Endothelial cell (in vitro differentiated cells): ENCODE measurements at regions not wholly inside any gene's neighbourhood (a gene's known extent, or its start where the extent isn't known, plus 50 kb on each side); places are given as distances from the start of the nearest gene placed in this dataset.

Source experiments
- DNase-seq: peaks from one replicate; pipeline ENCODE4 v3.0.0; 2021; ENCODE audit warnings: low spot score
- H3K27ac Mint-ChIP-seq: one replicate; pipeline ENCODE4 v1.8.0; 2021; ENCODE audit warnings: mixed read lengths, inconsistent platforms; ENCODE audit not compliant: unreplicated experiment
- H3K27me3 Mint-ChIP-seq: one replicate; pipeline ENCODE4 v1.8.0; 2021; ENCODE audit warnings: mild to moderate bottlenecking, moderate library complexity, mixed read lengths, inconsistent platforms; ENCODE audit not compliant: unreplicated experiment
- H3K36me3 Mint-ChIP-seq: one replicate; pipeline ENCODE4 v1.8.0; 2021; ENCODE audit warnings: mild to moderate bottlenecking, low read depth, mixed read lengths, inconsistent platforms; ENCODE audit not compliant: unreplicated experiment
- H3K4me1 Mint-ChIP-seq: one replicate; pipeline ENCODE4 v1.8.0; 2021; ENCODE audit warnings: mild to moderate bottlenecking, mixed read lengths, inconsistent platforms; ENCODE audit not compliant: unreplicated experiment
- H3K4me3 Mint-ChIP-seq: one replicate; pipeline ENCODE4 v1.8.0; 2021; ENCODE audit warnings: mild to moderate bottlenecking, mixed read lengths, inconsistent platforms; ENCODE audit not compliant: unreplicated experiment
- H3K9me3 Mint-ChIP-seq: one replicate; pipeline ENCODE4 v1.8.0; 2021; ENCODE audit warnings: mixed read lengths, inconsistent platforms; ENCODE audit not compliant: unreplicated experiment
- TF ChIP-seq, protein P1 (sequence below): fragments of 200-600 bp; sonication (generic); IDR thresholded peaks from one replicate; pipeline ENCODE4 v1.5.0; 2021; ENCODE audit warnings: antibody characterized with exemption; ENCODE audit not compliant: unreplicated experiment

DNA sequence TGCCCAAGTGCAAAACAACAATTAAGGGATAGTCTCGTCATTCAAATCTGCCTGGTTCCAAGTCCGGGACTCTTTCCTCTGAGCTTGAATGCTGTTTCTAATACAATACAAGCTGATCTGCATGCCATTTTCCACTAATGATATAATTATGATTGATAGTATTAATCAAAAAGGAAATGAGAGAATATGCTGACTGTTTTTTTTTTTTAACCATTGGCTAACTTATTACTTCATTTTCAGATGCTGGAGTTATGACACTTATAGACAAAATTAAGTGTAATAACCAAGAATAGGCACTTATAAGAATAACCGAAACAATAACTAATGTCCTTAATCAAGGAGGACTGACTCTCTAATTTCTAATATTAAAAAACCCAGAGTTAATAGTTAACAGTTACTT is 343.6 kb downstream of the LPIN1 start:
- TF ChIP-seq, protein P1, sequence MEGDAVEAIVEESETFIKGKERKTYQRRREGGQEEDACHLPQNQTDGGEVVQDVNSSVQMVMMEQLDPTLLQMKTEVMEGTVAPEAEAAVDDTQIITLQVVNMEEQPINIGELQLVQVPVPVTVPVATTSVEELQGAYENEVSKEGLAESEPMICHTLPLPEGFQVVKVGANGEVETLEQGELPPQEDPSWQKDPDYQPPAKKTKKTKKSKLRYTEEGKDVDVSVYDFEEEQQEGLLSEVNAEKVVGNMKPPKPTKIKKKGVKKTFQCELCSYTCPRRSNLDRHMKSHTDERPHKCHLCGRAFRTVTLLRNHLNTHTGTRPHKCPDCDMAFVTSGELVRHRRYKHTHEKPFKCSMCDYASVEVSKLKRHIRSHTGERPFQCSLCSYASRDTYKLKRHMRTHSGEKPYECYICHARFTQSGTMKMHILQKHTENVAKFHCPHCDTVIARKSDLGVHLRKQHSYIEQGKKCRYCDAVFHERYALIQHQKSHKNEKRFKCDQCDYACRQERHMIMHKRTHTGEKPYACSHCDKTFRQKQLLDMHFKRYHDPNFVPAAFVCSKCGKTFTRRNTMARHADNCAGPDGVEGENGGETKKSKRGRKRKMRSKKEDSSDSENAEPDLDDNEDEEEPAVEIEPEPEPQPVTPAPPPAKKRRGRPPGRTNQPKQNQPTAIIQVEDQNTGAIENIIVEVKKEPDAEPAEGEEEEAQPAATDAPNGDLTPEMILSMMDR = no peak
- DNase-seq = no peak
- H3K27ac Mint-ChIP-seq = no peak overlapping the region
- H3K4me3 Mint-ChIP-seq = no peak overlapping the region
- H3K36me3 Mint-ChIP-seq = no peaks in the 10 kb centered on the region
- peaks cover 2% of the 10 kb centered on the region for H3K27me3 Mint-ChIP-seq
- no peaks in the 10 kb centered on the region for H3K4me1 Mint-ChIP-seq
- no peaks in the 10 kb centered on the region for H3K9me3 Mint-ChIP-seq

DNA sequence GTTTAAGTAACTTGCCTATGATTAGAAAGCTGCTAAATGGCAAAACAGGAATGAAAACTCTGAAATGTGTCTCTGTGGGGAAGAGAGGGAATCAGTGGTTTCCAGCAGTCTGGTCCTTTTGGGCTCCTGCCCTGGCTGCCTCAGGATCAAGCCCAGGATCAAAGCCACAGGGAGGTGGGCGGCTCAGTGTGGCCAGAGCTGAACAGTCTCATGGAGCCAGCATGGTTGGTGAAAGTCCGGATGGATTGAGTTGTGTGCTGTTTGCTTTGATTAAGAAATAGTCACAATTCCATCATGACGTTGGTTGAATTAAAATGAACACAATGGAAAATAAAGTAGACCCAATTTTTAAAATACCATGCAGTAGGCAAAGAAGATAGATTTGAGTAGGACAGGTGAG is 344.2 kb downstream of the LPIN1 start:
- Mint-ChIP-seq H3K4me1 (no peaks in the 10 kb centered on the region), H3K27me3 (peaks cover 2% of the 10 kb centered on the region), H3K27ac (no peak overlapping the region), H3K9me3 (no peaks in the 10 kb centered on the region), H3K4me3 (no peak overlapping the region), H3K36me3 (no peaks in the 10 kb centered on the region)
- DNase-seq = no peak
- TF ChIP-seq, protein P1 = no peak

DNA sequence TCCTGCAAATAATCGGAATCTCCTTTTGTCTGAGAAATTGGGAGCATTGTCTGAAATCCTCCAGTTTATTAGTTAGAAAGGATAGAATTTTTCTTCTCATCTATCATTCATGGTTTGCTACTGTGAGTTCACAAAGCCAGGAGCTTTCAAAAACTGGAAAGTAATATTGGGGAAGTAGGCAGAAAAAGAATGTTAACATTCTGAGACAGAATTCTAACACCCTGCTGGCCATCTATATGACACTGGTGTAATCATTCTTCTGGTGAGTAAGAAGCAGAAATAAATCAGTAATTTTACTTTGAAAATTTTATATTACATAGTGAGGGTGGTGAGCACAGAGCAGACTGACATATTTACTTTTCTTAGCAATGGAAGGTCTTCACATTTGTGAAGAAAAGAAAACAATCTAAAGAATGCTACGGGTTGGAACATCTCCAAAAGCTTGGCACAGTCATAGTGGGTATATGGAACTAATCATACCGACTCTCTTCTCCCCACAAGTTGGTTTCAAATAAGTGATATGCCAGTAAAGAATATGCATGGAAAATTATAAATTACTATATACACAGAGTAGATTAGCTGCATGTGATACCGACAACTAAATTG is 344.9 kb downstream of the LPIN1 start:
- no peak for DNase-seq
- H3K27me3 Mint-ChIP-seq = peaks cover 2% of the 10 kb centered on the region

DNA sequence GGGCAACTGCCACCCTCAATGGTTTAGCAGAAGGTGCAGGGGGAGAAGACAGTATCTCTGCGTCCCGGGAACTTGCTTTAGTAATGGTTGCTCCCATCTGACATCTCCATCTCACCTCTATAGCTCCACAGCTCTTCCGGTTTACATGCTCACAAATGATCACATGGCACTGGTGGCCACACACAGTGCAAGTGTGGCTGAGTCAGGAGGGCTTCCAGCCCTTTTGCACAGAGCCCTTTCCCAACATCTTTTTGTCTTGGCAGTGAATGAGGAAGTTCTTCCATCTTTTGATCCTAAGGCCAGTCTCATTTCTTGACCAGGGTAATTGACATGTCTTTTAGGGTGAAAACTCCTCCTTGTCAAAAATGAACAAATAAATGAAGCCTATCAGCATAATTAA is 347.7 kb downstream of the LPIN1 start:
- no peak overlapping the region for H3K4me3 Mint-ChIP-seq
- H3K27ac Mint-ChIP-seq = no peak overlapping the region
- no peaks in the 10 kb centered on the region for H3K9me3 Mint-ChIP-seq
- TF ChIP-seq, protein P1 = no peak
- peaks cover 2% of the 10 kb centered on the region for H3K27me3 Mint-ChIP-seq
- no peak for DNase-seq
- H3K4me1 Mint-ChIP-seq = no peaks in the 10 kb centered on the region
- H3K36me3 Mint-ChIP-seq = no peaks in the 10 kb centered on the region

More for the DNA sequence above, 344.9 kb downstream of the LPIN1 start:
- Mint-ChIP-seq H3K4me3 (no peak overlapping the region), H3K4me1 (no peaks in the 10 kb centered on the region), H3K9me3 (no peaks in the 10 kb centered on the region), H3K36me3 (no peaks in the 10 kb centered on the region), H3K27ac (no peak overlapping the region)
- TF ChIP-seq, protein P1 = no peak

DNA sequence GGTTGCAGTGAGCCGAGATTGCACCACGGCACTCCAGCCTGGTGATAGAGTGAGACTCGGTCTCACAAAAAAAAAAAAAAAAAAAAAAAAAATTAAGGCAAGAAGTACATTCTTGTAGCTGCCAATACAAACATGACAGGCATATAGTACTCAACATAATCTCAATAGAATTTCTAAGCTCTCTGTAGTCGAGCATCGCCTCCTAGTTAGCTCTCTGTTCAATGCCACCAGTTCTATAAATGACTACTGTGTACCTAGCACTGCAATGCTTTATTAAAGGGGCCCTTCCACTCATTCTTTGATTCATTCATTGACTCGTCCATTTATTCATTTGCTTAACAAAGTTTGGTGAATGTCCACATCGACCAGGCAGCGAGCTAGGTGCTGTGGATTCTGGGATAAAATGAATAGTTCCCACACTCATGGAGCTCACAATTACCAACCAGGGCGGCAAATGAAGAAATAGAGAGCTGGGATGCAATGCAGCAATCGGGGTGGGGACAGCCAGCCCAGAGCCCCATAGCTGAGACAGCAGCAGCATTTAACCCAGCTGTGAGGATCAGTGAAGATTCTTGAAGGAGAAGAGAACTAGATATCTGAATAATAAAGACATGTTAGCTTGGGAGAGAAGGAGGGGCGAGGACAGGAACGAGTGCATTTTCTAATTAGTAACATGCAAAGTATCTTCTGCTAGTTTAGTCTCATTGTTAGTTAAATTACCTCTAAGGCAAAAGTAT is 349.8 kb downstream of the LPIN1 start:
- H3K4me1 Mint-ChIP-seq = peaks cover 6% of the 10 kb centered on the region
- no peaks in the 10 kb centered on the region for H3K9me3 Mint-ChIP-seq
- no peak overlapping the region for H3K27ac Mint-ChIP-seq
- TF ChIP-seq, protein P1 = no peak
- no peak for DNase-seq
- peaks cover 1% of the 10 kb centered on the region for H3K27me3 Mint-ChIP-seq
- no peaks in the 10 kb centered on the region for H3K36me3 Mint-ChIP-seq
- no peak overlapping the region for H3K4me3 Mint-ChIP-seq
